Stomach (tissue), 8 donors: ENCODE measurements at regions not wholly inside any gene's neighbourhood (a gene's known extent, or its start where the extent isn't known, plus 50 kb on each side); places are given as distances from the start of the nearest gene placed in this dataset.
A peak's percentile ranks its signal among the peaks of the same experiment; 100 is the strongest.

Experiments used
- DNase-seq, 2 donors: peaks; one replicate each; pipeline versions ENCODE4 v3.0.0 to v3.0.0-alpha.2; 2013 to 2019
- H3K27ac ChIP-seq, 5 donors: fragments of 200-600 bp in 4 of 5; sonication (generic) in 4 of 5; one replicate each; pipeline ENCODE4 v1.5.1; 2013 to 2019; ENCODE audit warnings: mild to moderate bottlenecking in 1 of 5, moderate library complexity in 1 of 5
- H3K27me3 ChIP-seq, 3 donors: fragments of 200-600 bp; sonication (generic); one replicate each; pipeline ENCODE4 v1.5.1; 2017 to 2019; ENCODE audit warnings: mixed run types in 1 of 3
- H3K36me3 ChIP-seq, 4 donors: fragments of 200-600 bp; sonication (generic); 1 replicate in 3 of 4; 2 replicates in 1 of 4; pipeline ENCODE4 v1.5.1; 2016 to 2019
- H3K4me1 ChIP-seq, 4 donors: fragments of 200-600 bp; sonication (generic); one replicate each; pipeline ENCODE4 v1.5.1; 2016 to 2019
- H3K4me3 ChIP-seq, 4 donors: fragments of 200-600 bp; sonication (generic) in 3 of 4; one replicate each; pipeline ENCODE4 v1.5.1; 2016 to 2019; ENCODE audit warnings: mild to moderate bottlenecking in 1 of 4
- H3K9me3 ChIP-seq, 4 donors: fragments of 200-600 bp; sonication (generic); one replicate each; pipeline ENCODE4 v1.5.1; 2016 to 2019
- CTCF ChIP-seq, 7 experiments: fragments of 450-650 bp in 4 of 7; fragments of 200-600 bp in 3 of 7; sonication (generic) in 3 of 7; IDR thresholded peaks; one replicate each; pipeline ENCODE4 v1.5.1; 2016 to 2019; ENCODE audit warnings: antibody characterized with exemption in 7 of 7, control low read depth in 2 of 7, mild to moderate bottlenecking in 1 of 7
- EP300 ChIP-seq: sonication (generic); formaldehyde crosslinking; IDR thresholded peaks from one replicate; pipeline ENCODE4 v1.6.1; 2017; ENCODE audit warnings: antibody characterized with exemption
- POLR2A ChIP-seq, 4 donors: fragments of 450-650 bp; IDR thresholded peaks; one replicate each; pipeline ENCODE4 v1.6.1; 2016; ENCODE audit warnings: antibody characterized with exemption in 4 of 4, control low read depth in 2 of 4, mild to moderate bottlenecking in 1 of 4, moderate library complexity in 1 of 4
- POLR2AphosphoS5 ChIP-seq, 3 donors: sonication (generic); formaldehyde crosslinking; IDR thresholded peaks; one replicate each; pipeline ENCODE4 v1.6.1; 2016; ENCODE audit warnings: antibody characterized with exemption in 3 of 3
- WGBS, 5 donors: extraction: QIAGEN DNeasy Blood & Tissue Kit in 3 of 5; methylation state at CpG; one replicate each; pipeline versions ENCODE4 v1.1.5 to v1.1.7; 2013 to 2018; 5-methylcytosine and 5-hydroxymethylcytosine counted together
- intact Hi-C: fragments of 100-400 bp; cut with DNase I; formaldehyde crosslinking; loops from one replicate; pipeline ENCODE4 v1.15.1; 2023; ENCODE audit warnings: low total_unique reads
- donor health status: healthy with polysubstance abuse.
- donor health status: Bipolar disorder and iron deficiency.
- donor health status: healthy.

- Histone ChIP-seq H3K27me3 (no peaks in the 10 kb centered on the region), H3K9me3 (no peaks in the 10 kb centered on the region), H3K4me3 (no peak overlapping the region), H3K36me3 (no peaks in the 10 kb centered on the region), H3K4me1 (peaks cover 0 to 24% (median 6%) of the 10 kb centered on the region in 4 donors), H3K27ac (no peak overlapping the region)
- DNase-seq: no peak
- intact Hi-C loops: no loop called here
- TF ChIP-seq CTCF (IDR thresholded peaks at IDR 0.05) (no peak), POLR2A (IDR thresholded peaks at IDR 0.05) (no peak), EP300 (no peak), POLR2AphosphoS5 (IDR thresholded peaks at IDR 0.05) (no peak)
- WGBS, 5 donors: 56 to 88% (median 71%) methylated on average over 3 of the region's 3 CpGs
Measured at GRCh38 chr2:160917850-160918249, 242.4 kb upstream of the TANK start.

GRCh38 chr2:160918258-160918657 is 242.0 kb upstream of the TANK start:
- Histone ChIP-seq H3K4me1 (peaks cover 0 to 24% (median 6%) of the 10 kb centered on the region in 4 donors), H3K36me3 (no peaks in the 10 kb centered on the region), H3K27me3 (no peaks in the 10 kb centered on the region), H3K4me3 (no peak overlapping the region), H3K27ac (no peak overlapping the region), H3K9me3 (no peaks in the 10 kb centered on the region)
- intact Hi-C loops: no loop called here
- TF ChIP-seq CTCF (IDR thresholded peaks at IDR 0.05) (no peak), POLR2AphosphoS5 (IDR thresholded peaks at IDR 0.05) (no peak), EP300 (no peak), POLR2A (IDR thresholded peaks at IDR 0.05) (no peak)
- DNase-seq: no peak

GRCh38 chr2:160918906-160919503 is 241.2 kb upstream of the TANK start:
- Histone ChIP-seq H3K9me3 (no peaks in the 10 kb centered on the region), H3K27me3 (no peaks in the 10 kb centered on the region), H3K4me1 (peaks cover 0 to 24% (median 6%) of the 10 kb centered on the region in 4 donors), H3K4me3 (no peak overlapping the region), H3K27ac (no peak overlapping the region), H3K36me3 (no peaks in the 10 kb centered on the region)
- intact Hi-C loops: no loop called here
- WGBS, 5 donors: 20 to 28% (median 25%) methylated on average over 4 of the region's 4 CpGs
- TF ChIP-seq EP300 (no peak), CTCF (IDR thresholded peaks at IDR 0.05) (peak in 4 of 7 experiments; percentile 18 to 49 (median 32))
- DNase-seq: peak; percentile 67 to 73

GRCh38 chr2:160920061-160920460 is 240.2 kb upstream of the TANK start:
- Histone ChIP-seq H3K9me3 (no peaks in the 10 kb centered on the region), H3K36me3 (no peaks in the 10 kb centered on the region), H3K27ac (peak overlapping the region in 3 of 5 donors; percentile 36 to 68 (median 40)), H3K4me1 (peaks cover 0 to 24% (median 6%) of the 10 kb centered on the region in 4 donors), H3K4me3 (no peak overlapping the region), H3K27me3 (no peaks in the 10 kb centered on the region)
- 57 to 77% (median 68%) methylated on average over 1 of the region's 1 CpG for WGBS, 5 donors
- no peak for TF ChIP-seq POLR2A (IDR thresholded peaks at IDR 0.05)
- no peak for TF ChIP-seq POLR2AphosphoS5 (IDR thresholded peaks at IDR 0.05)
- no peak for TF ChIP-seq EP300
- no peak for TF ChIP-seq CTCF (IDR thresholded peaks at IDR 0.05)
- intact Hi-C loops: no loop called here
- no peak for DNase-seq
